Osteocyte (in vitro differentiated cells): ENCODE measurements at regions not wholly inside any gene's neighbourhood (a gene's known extent, or its start where the extent isn't known, plus 50 kb on each side); places are given as distances from the start of the nearest gene placed in this dataset.

Source experiments
- DNase-seq: peaks from one replicate; pipeline ENCODE4 v3.0.0; 2021; ENCODE audit warnings: mixed read lengths; ENCODE audit not compliant: unreplicated experiment; ENCODE audit errors: extremely low spot score
- H3K27ac Mint-ChIP-seq: one replicate; pipeline ENCODE4 v1.8.0; 2021; ENCODE audit warnings: mild to moderate bottlenecking, mixed read lengths; ENCODE audit not compliant: unreplicated experiment
- H3K27me3 Mint-ChIP-seq: one replicate; pipeline ENCODE4 v1.8.0; 2021; ENCODE audit warnings: mixed read lengths; ENCODE audit not compliant: unreplicated experiment
- H3K36me3 Mint-ChIP-seq: one replicate; pipeline ENCODE4 v1.8.0; 2021; ENCODE audit warnings: mixed read lengths; ENCODE audit not compliant: unreplicated experiment
- H3K4me1 Mint-ChIP-seq: one replicate; pipeline ENCODE4 v1.8.0; 2021; ENCODE audit warnings: mixed read lengths; ENCODE audit not compliant: unreplicated experiment
- H3K4me3 Mint-ChIP-seq: one replicate; pipeline ENCODE4 v1.8.0; 2021; ENCODE audit warnings: mild to moderate bottlenecking, moderate library complexity, mixed read lengths; ENCODE audit not compliant: unreplicated experiment
- H3K9me3 Mint-ChIP-seq: one replicate; pipeline ENCODE4 v1.8.0; 2021; ENCODE audit warnings: mixed read lengths; ENCODE audit not compliant: unreplicated experiment
- TF ChIP-seq, protein P1 (sequence below): fragments of 200-600 bp; sonication (generic); IDR thresholded peaks from 2 replicates; pipeline ENCODE4 v1.5.0; 2021; ENCODE audit warnings: antibody characterized with exemption, mild to moderate bottlenecking, moderate library complexity

DNA sequence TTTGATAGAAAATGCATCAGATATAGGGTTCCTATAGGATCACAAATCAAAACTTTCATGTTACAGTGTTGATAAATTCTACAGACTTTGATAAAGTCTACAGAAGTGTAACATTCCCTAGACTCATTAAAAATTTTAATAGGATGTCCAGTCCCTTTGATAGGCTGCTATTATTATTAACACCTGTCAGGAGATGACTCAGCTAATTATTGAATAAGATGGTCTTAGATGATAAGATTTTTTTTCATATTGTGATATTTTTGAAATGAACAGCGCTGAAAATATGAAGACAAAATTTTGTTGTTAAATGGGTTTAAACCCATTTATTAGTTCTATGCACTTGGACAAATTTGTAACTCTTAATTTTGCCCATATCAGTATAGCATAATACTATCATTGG, 356.8 kb upstream of the SLITRK1 start:
- Mint-ChIP-seq H3K27me3 (no peaks in the 10 kb centered on the region), H3K4me3 (no peak overlapping the region), H3K4me1 (no peaks in the 10 kb centered on the region), H3K27ac (no peak overlapping the region), H3K36me3 (no peaks in the 10 kb centered on the region), H3K9me3 (peaks cover 8% of the 10 kb centered on the region)
- TF ChIP-seq, protein P1, sequence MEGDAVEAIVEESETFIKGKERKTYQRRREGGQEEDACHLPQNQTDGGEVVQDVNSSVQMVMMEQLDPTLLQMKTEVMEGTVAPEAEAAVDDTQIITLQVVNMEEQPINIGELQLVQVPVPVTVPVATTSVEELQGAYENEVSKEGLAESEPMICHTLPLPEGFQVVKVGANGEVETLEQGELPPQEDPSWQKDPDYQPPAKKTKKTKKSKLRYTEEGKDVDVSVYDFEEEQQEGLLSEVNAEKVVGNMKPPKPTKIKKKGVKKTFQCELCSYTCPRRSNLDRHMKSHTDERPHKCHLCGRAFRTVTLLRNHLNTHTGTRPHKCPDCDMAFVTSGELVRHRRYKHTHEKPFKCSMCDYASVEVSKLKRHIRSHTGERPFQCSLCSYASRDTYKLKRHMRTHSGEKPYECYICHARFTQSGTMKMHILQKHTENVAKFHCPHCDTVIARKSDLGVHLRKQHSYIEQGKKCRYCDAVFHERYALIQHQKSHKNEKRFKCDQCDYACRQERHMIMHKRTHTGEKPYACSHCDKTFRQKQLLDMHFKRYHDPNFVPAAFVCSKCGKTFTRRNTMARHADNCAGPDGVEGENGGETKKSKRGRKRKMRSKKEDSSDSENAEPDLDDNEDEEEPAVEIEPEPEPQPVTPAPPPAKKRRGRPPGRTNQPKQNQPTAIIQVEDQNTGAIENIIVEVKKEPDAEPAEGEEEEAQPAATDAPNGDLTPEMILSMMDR, result no peak
- no peak for DNase-seq

DNA sequence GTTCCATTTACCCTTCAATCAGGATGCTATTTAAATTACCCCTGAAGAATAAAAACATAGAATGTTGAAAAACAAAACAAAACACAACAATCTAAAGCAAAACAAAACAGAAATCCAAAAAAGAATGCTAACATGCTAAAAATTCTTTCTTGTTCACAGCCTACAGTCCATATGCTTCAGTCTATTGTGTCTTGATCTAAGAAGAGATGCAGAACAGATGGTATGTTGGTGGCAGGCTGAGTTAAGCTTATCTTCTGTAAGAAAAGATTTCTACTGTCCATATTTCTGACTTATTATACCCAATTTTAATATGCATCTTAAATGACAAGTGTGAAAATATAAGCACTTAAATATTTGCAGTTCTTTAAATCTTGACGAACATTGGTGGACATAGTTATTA, 356.1 kb upstream of the SLITRK1 start:
- Mint-ChIP-seq H3K27me3 (no peaks in the 10 kb centered on the region), H3K4me3 (no peak overlapping the region), H3K36me3 (no peaks in the 10 kb centered on the region), H3K27ac (no peak overlapping the region), H3K4me1 (no peaks in the 10 kb centered on the region), H3K9me3 (peaks cover 8% of the 10 kb centered on the region)
- TF ChIP-seq, protein P1, result no peak
- DNase-seq, result no peak

DNA sequence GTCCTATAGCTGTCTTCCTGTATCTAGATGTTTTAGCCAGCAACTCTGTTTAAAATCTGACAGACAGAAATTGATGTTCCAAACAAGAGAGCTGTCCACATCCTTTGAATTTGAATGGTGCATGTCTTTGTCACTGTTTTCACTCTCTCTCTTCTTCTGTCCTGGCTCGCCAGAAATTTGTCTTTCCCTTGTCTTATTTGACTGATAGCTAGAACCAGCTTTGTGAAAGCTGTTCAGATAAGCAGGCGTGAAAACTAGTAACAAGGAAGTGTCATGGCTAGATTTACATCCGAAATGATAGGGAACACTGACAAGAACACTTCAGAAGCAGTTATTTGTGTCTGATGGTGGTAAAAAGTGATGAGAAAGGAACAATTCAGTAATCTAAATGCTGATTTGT, 354.9 kb upstream of the SLITRK1 start:
- TF ChIP-seq, protein P1, result no peak
- no peak overlapping the region for H3K4me3 Mint-ChIP-seq
- no peaks in the 10 kb centered on the region for H3K36me3 Mint-ChIP-seq
- DNase-seq, result no peak
- peaks cover 8% of the 10 kb centered on the region for H3K9me3 Mint-ChIP-seq
- H3K27ac Mint-ChIP-seq, result no peak overlapping the region
- H3K27me3 Mint-ChIP-seq, result no peaks in the 10 kb centered on the region
- H3K4me1 Mint-ChIP-seq, result no peaks in the 10 kb centered on the region

DNA sequence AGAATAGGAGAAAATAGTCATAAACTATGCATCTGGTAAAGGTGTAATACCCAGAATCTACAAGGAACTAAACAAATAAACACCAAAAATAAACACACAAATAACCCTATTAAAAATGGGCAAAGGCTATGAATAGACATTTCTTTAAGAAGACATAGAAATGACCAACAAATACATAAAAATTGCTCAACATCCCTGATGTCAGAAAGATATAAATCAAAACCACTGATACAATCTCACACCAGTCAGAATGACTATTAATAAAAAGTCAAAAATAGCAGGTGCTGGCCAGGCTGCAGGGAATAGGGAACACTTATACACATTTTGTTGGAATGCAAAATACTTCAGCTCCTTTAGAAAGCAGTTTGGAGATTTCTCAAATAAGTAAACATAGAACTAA, 352.1 kb upstream of the SLITRK1 start:
- TF ChIP-seq, protein P1, result no peak
- Mint-ChIP-seq H3K27me3 (no peaks in the 10 kb centered on the region), H3K9me3 (no peaks in the 10 kb centered on the region), H3K4me1 (no peaks in the 10 kb centered on the region), H3K4me3 (no peak overlapping the region), H3K36me3 (no peaks in the 10 kb centered on the region), H3K27ac (no peak overlapping the region)
- DNase-seq, result no peak

DNA sequence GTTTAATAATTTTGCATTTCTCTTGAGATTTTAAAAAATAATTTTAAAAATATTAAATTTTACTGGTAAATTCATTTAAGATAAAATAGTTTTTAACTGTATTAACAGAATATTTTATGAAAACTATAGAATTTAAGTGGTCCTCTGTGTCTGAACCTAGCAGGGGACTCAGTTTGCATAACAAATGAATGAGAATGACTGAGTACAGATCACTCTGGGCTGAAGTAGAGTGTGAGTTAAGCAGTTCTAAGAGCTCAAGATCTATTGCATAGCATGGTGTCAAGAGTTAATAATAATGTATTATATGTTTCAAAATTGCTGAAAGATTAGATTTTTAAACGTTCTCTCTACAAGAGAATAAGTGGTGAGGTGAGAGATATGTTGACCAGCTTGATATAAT, 348.3 kb upstream of the SLITRK1 start:
- no peak for DNase-seq
- no peaks in the 10 kb centered on the region for H3K27me3 Mint-ChIP-seq
- no peak overlapping the region for H3K27ac Mint-ChIP-seq
- H3K4me1 Mint-ChIP-seq, result no peaks in the 10 kb centered on the region
- TF ChIP-seq, protein P1, result no peak
- H3K9me3 Mint-ChIP-seq, result no peaks in the 10 kb centered on the region
- no peaks in the 10 kb centered on the region for H3K36me3 Mint-ChIP-seq
- no peak overlapping the region for H3K4me3 Mint-ChIP-seq
